M059J (cell line): ENCODE measurements at regions not wholly inside any gene's neighbourhood (a gene's known extent, or its start where the extent isn't known, plus 50 kb on each side); places are given as distances from the start of the nearest gene placed in this dataset.
"Not testable (repeated sequence)": the region's sequence is repeated elsewhere in the genome, so short reads cannot be mapped to it uniquely, and the experiment has no call there.

ENCODE experiments used
- DNase-seq: peaks from one replicate; pipeline ENCODE4 v3.0.0-alpha.2; 2012; ENCODE audit warnings: low read depth

DNA sequence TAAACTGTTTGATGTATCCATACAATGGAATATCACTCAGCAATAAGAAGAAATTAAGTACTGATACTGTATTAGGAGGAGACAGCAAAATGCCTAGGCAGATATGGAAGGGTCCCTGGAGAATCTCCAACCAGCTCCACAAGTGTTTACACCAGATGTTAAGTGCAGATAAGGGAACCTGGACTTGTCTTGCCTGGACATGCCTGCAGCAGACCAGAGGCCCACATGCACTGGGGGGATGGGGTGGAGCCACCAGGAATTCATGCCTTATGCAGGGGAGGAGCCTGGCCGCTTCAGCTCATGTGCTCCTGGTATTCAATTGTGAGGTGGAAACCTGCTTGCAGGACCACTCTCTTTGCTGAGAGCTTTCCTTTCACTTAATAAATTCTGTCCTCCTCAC is 287.6 kb downstream of the LIPI start:
- not testable (repeated sequence) for DNase-seq

DNA sequence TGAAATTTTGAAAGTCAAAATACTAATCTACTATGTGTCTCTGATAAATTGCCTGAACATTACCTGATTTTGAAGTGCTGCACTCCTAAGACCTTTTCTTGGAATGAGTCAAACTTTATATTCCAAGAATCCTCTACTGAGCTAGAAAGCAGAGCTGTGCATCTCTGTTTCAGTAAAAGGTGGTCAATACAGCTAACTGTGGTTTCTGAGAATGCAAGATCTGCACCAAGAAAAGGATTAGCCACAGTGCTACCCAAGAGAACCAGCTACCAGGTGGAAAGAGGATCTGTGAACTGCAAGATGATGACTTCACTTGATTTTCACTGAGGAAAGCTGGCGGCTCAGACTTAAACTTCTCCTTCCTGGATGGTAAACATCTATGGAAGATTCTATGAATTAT is 289.3 kb downstream of the LIPI start:
- not testable (repeated sequence) for DNase-seq

DNA sequence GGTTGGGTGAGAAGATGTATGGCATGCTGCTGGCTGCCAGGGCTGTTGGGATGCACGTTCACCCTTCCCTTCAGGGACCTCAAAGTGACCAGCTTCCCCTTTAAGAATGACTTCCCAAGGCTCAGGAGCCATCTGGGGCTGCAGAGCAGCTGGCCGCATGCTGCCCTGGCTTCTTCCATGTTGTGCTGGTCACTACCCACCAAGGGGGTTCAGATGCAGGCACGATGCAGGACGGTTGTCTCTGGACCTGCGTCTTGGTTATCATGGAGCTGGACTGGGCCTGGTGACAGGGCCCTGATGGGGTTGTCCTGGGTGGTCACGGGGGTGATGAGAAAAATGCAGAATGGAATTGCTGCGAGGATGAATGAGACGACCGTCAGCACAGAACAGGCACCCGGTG is 297.8 kb downstream of the POTED start:
- DNase-seq: not testable (repeated sequence)

DNA sequence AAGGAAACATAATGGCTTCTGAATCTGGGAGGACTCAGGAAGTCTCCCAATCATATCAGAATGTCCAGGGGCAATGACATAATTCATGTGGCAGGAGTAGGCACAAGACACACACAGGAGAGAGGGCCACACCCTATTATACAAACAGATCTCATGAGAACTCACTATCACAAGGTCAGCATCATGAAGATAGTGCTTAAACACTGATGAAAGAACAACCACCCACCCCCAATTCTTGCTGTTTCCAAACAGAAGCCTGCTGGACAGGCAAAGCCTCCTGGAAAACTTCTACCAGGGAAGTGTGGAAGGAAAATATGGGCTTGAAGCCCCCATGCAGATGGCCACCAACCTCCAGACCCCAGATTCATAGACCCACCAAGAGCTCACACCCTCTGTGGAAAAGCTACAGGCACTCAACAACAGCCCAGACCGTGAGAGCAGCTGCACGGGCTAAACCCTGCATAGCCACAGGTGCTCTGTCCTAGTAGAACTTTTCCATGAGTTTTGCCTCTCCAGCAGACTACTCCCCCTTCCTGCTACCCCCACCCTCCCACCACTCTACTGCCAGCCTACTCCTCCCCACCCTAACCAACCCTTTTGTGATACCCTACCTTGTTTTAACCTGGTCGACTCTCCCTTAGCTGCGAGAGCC is 287.1 kb downstream of the POTED start:
- not testable (repeated sequence) for DNase-seq

DNA sequence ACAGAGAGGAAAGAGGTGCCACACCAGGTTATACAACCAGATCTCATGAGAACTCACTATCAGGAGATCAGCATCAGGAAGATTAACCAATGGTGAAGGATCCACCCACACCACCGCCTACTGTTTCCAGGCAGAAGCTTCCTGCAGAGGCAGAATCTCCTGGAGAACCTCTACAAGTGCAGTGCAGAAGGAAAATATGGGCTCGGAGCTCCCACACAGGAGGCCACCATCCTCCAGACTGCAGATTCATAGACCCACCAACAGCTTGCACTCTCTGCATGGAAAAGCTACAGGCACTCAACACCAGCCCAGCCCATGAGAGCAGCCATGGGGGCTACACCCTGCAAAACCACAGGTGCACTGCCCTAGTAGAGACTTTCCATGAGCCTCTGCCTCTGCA is 284.0 kb downstream of the POTED start:
- DNase-seq: not testable (repeated sequence)

DNA sequence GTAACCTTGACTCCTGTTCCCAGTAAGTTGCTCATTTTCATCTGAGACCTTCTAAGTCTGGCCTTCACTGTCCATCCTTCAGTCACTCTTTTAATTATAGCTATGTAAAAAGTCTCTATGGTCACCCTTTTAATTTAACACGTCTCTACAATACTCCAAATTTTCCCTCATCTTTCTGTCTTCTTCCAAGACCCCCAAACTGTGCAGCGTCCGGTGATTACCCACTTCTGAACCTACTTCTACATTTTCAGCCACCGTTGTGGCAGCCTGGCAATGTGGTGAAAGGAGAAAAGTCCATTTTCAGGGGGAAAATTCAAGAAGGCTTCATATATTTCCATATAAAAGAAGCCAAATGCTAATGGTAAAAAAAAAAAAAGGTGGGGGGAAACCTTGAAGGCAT is 283.4 kb downstream of the POTED start:
- DNase-seq: not testable (repeated sequence)

DNA sequence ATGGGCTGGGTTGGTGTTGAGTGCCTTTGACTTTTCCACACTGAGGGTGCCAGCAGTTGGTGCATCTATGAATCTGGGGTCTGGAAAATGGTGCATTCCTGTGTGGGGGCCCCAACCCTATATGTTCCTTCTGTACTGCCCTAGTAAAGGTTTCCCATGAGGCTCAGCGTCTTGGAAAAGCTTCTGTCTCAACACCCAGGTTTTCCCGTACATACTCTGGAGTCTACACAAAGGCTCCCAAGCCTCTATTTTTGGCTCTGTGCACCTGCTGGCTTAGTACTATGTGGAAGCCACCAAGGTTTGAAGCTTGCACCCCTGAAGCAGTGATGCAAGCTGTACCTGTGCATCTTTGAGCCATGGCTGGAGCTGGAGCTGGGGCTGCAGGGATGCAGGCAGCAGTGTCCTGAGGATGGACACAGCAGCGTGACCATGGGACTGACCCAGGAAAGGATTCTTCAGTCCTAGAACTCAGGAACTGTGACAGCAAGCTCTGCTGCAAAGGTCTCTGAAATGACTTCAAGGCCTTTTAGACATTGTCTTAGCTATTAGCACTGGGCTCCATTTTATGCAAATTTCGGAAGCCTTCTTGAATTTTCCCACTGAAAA is 282.7 kb downstream of the POTED start:
- DNase-seq: not testable (repeated sequence)

DNA sequence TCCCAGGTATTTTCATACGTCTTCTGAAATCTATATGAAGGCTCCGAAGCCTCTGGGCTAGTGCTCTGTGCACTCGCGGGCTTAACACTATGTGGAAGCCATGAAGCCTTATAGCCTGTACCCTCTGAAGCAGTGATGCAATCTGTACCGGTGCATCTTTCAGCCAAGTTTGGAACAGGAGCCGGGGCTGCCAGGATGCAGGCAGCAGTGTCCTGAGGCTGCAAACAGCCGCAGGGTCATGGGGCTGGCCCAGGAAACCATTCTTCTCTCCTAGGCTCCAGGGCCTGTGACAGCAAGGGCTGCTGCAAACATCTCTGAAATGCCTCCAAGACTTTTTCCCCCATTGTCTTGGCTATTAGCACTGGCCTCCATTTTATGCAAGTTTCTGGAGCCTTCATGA is 279.6 kb downstream of the POTED start:
- DNase-seq: not testable (repeated sequence)

DNA sequence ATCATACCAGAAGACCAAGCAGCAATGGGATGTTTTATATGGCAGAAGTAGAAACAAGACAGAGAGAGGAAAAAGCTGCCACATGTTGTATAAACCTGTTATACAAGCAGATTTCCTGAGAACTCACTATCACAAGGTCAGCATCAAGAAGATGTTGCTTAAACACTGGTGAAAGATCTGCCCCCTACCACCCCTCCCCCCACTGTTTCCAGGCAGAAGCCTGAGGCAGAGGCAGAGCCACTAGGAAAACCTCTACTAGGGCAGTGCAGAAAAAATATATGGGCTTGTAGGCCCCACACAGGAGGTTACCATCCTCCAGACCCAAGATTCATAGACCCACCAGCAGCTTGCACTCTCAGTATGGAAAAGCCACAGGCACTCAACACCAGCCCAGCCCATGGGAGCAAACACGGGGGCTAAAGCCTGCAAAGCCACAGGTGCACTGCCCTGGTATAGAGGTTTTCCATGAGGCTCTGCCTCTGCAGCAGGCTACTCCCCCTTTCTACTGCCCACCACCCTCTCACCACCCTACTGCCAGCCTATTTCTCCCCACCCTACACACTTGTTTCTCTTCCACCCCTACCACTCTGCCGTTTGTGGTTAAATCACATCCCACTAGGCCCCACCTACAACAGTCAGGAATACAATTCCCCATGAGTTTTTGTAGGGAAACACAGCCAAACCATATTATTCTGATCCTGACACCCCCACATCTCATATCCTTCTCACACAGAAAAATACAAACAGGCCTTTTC is 274.2 kb downstream of the POTED start:
- DNase-seq: not testable (repeated sequence)

DNA sequence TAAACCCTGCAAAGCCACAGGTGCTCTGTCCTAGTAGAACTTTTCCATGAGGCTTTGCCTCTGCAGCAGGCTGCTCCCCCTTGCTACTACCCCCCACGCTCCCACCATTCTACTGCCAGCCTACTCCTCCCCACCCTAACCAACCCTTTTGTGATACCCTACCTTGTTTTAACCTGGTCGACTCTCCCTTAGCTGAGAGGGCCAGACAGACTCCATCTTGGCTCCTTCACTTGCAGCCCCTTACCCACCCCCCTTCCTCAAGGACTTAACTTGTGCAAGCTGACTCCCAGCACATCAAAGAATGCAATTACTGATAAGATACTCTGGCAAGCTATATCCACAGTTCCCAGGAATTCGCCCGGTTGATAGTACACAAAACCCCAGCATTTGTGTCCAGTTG is 267.9 kb downstream of the POTED start:
- DNase-seq: not testable (repeated sequence)

DNA sequence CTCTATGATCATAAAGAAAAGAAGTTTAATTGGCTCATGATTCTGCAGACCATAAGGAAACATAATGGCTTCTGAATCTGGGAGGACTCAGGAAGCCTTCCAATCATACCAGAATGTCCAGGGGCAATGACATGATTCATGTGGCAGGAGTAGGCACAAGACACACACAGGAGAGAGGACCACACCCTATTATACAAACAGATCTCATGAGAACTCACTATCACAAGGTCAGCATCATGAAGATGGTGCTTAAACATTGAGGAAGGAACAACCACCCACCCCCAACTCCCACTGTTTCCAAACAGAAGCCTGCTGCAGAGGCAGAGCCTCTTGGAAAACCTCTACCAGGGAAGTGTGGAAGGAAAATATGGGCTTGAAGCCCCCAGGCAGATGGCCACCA is 267.4 kb downstream of the POTED start:
- not testable (repeated sequence) for DNase-seq

DNA sequence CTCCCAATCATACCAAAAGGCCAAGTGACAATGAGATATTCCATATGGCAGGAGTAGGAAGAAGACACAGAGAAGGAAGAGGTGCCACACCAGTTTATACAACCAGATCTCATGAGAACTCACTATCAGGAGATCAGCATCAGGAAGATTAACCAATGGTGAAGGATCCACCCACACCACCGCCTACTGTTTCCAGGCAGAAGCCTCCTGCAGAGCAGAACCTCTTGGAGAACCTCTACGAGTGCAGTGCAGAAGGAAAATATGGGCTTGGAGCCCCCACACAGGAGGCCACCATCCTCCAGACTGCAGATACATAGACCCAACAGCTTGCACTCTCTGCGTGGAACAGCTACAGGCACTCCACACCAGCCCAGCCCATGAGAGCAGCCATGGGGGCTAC is 264.4 kb downstream of the POTED start:
- not testable (repeated sequence) for DNase-seq

DNA sequence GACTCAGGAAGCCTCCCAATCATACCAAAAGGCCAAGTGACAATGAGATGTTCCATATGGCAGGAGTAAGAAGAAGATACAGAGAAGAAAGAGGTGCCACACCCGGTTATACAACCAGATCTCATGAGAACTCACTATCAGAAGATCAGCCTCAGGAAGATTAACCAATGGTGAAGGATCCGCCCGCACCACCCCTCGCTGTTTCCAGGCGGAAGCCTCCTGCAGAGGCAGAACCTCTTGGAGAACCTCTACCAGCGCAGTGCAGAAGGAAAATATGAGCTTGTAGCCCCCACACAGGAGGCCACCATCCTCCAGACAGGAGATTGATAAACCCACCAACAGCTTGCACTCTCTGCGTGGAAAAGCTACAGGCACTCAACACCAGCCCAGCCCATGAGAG is 245.1 kb downstream of the POTED start:
- DNase-seq: no peak

DNA sequence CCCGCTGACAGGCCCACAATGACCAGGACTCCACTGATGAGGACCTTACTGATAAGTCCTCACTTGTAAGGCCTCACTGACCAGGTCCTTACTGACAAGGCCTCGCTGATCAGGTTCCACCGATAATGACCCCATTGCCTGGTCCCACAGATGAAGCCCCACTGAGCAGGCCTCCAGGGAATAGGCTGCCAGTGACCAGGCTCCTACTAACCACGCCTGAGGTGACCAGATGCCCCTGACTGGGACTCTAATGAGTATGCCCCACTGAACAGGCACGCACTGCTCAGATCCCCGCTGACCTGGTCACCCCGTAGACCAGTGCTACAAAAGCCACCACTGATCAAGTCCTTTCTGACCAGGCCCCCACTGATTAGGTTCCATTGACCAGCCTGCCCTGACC is 241.2 kb downstream of the POTED start:
- DNase-seq: not testable (repeated sequence)

DNA sequence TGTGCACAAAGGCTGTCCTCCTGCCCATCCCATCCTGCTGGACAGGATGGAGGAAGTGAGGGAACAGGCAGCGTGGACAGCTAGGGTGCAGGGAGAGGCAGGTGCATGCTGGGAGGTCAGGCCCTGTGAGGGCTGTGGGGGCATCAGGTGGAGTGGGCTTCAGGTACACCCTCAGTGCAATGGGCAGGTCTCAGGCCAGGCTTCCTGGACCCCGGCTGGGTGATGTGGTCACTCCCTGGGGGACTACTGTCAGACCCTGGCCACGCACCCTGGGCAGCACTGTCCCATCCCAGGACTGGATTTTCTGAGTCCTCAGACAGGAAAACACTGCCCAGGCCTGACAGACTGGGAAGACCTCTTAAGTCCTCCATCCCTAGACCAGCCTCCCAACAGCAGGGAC is 239.9 kb downstream of the POTED start:
- not testable (repeated sequence) for DNase-seq

DNA sequence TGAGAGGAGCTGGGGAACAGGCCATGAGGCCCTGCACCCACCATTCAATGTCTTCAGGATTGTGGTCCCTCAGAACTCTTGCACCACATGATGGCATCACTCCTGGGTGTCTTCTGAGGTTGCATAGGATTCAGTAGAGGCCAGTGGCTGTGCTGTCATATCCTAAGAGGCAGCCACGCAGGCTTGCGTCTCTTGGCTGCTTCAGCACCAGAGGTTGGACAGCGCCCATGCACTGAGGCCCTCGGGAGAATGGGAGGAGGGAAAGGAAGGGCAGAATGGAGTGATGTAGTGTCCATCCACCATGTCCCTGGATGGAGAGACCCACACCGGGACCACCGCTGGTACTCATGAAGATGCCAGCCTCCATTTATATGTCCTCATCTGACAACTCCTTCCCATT is 237.1 kb downstream of the POTED start:
- DNase-seq: not testable (repeated sequence)

DNA sequence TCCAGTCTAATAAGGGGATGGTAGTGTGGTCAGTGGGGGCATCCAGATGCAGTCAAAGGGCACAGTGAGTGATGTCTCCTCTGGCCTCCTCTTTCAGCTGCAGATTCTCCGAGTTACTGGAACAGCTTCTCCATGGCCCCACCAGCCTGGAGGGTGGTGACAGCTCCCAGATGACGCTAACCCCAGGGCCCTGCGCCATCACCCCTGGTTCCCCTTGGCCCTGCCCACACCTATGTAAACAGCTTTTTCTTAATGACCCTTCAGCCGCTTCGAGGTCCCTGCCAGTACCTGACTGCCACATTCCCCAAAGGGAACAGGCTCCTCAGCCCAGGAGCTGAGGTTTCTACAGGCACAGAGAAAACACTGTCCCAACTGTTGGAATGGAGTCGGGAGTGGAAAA is 235.0 kb downstream of the POTED start:
- DNase-seq: not testable (repeated sequence)

DNA sequence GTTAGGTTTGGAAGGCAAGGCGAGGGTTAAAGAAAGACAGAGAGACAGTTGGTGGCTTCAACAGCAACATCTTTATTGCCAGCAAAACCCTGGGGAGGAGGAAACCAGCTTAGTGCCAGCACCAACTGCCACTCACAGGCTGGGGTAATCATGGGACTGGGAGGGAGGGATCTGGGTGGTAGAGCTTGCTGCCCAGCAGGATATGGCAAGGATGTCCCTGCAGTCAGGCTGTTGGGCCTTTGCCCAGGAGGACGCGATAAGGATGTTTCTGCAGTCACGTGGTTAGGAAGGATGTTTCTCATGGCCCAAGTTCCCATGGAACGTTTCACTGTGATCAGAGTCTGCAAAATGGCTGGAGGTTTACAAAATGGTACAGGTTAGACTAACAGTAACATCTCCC is 233.5 kb downstream of the POTED start:
- not testable (repeated sequence) for DNase-seq

DNA sequence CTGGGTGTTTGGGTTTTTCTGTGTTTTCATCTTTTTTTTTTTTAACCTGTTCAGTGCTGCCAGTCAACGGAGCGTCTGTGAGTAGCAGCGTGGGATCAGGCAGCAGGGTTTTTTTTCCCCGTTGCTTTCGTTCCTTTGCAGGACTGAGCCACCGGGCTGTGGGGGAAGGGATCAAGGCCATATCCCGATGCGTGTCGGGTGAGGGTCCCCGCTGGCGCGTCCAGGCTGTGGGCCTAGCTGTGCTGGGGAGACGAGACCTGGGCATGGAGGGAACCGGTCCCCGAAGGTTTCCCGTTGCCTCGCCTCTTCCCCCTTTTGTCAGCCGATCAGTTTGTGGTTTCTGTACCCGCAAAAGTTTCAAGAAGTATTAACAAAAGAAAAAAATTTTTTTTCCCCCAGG is 218.1 kb downstream of the POTED start:
- DNase-seq: not testable (repeated sequence)

DNA sequence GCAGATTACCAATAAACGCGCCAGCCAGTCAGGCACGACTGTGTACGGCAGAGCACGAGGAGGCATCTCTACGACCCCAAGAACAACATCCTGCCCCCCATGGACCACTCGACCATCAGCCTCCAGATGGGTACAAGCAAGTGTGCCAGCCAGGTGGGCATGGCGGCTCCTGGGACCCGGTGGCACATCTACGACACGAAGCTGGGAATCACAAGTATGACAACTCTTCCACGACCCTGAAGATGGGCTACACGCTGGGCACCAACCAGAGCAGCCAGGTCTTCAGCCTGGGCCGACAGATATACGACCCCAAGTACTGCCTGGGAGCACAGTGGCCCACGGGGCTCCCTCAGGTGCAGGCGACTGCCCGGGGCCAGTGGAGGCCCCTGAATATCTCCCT is 217.6 kb downstream of the POTED start:
- no peak for DNase-seq

DNA sequence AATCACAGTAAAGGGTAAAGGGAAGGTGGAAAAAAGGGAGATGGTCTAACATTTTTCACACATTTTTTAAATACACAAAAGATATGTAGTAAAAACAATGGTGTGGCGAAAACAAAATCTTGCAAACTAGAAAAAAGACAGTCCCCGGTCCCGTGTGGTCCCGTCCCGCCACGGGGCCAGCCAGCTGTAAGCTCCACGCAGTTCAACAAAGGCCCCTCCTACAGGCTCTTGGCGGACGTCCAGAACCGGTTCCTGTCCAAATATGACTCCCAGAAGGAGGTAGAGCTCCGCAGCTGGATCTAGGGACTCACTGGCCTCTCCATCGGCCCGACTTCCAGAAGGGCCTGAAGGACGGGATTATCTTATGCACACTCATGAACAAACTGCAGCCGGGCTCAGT is 216.9 kb downstream of the POTED start:
- DNase-seq: not testable (repeated sequence)

DNA sequence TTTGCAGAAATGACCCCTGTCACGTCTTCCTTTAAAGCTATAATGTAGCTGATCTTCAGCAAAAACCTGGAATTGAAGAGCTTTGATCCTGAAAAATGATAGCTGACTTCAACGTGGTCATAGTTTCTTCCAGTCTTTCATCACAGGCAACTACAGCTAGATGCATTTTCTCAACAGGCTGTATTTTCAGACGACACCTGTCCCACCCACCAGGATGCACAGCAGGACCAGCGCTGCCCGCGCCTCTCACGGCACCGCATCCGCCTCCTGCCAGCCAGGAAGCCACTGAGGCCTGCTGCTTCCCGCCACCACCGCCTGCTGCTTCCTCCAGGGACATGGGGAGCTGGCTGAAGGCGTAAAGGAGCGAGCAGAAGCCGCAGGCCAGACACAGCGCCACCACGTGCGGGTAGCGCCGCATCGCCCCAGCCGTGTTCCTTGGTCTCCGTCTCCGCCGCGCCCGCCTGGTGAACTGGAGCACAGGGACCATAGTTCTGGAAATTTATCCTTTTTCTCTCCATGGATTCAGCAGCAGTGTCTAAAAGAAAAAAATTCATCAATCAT is 215.7 kb downstream of the POTED start:
- DNase-seq: not testable (repeated sequence)

DNA sequence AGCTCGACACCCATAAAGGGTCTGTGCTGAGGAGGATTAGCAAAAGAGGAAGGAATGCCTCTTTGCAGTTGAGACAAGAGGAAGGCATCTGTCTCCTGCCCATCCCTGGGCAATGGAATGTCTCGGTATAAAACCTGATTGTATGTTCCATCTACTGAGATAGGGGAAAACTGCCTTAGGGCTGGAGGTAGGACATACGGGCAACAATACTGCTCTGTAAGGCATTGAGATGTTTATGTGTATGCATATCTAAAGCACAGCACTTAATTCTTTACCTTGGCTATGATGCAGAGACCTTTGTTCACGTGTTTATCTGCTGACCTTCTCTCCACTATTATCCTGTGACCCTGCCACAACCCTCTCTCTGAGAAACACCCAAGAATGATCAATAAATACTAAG is 210.7 kb downstream of the POTED start:
- DNase-seq: not testable (repeated sequence)
